ENCODE measurements at regions not wholly inside any gene's neighbourhood (a gene's known extent, or its start where the extent isn't known, plus 50 kb on each side); places are given as distances from the start of the nearest gene placed in this dataset.

DNA sequence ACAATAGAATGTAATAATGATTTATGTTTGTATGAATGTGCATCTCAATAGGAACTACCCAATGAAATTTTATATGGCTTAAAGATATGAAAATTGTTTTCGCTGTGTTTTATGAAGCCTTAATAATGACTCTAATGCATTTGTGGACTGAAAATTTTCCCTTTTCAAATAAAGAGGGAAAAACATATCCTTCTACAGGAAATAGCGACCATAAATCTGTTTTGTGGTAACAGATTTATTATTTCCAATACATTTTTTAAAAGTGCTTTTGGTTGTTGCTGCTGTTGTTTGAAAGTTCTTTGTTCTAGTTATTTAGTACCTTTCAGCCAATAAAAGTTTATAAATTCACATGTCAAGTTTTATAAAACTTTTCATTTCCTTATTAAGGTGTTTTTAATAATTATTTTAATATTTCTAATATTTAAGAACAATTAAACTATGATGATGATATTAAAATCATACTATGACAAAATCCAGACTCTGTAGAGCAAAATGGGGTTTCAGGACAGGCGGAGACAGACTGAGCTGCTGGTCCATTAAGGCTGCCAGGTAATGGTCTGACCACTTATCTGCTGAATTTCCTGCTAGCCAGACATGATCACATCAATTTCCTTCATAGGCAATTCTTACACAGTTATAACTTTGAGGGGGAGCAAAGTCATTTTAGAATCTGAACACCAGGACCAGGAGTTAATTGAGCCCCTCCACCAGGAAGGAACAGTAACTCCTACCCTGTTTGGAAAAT lies 65.7 kb upstream of the NEUROD1 start:
- TF ChIP-seq POLR2A (conservative IDR thresholded peaks at IDR 0.05) (no peak), ZNF124 (CRISPR knock-in tag; IDR thresholded peaks at IDR 0.05) (no peak), HDGF (IDR thresholded peaks at IDR 0.05) (no peak), POLR2AphosphoS2 (IDR thresholded peaks at IDR 0.05; ENCODE audit: low read length) (no peak), BDP1 (IDR thresholded peaks at IDR 0.05; ENCODE audit: insufficient read depth, insufficient read length) (no peak)
